ENCODE measurements at regions not wholly inside any gene's neighbourhood (a gene's known extent, or its start where the extent isn't known, plus 50 kb on each side); places are given as distances from the start of the nearest gene placed in this dataset.

DNA sequence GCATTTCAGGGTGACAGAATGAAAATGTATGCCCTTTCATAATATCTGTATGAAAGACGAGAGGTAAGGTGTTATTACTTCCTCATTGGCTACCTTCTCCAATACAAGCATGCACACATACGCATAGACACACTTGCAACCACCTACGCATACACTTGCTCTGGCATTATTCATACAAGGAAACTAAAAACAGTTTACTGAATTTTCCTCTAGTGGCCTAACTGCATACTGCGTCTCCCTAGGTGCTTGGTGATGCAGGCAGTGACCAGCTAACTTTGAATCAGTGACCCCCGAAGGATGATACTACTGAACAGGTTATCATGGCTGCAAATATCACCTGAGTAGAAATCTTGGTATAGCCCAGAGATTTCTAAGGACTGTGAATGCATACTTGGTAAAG, 593.1 kb downstream of the PKHD1 start:
- no peak for TF ChIP-seq POLR2AphosphoS5 (IDR thresholded peaks at IDR 0.05; ENCODE audit: borderline replicate concordance, low read depth, low read length)
- TF ChIP-seq EZH2 (IDR thresholded peaks at IDR 0.05) = no peak
